GM23338 (cell line): ENCODE measurements at regions not wholly inside any gene's neighbourhood (a gene's known extent, or its start where the extent isn't known, plus 50 kb on each side); places are given as distances from the start of the nearest gene placed in this dataset.

Source experiments
- ATAC-seq: fragments of 200-7000 bp; cut with Tn5 transposase; 3 replicates; pipeline ENCODE4 v1.9.1; 2020
- DNase-seq: peaks from one replicate; pipeline ENCODE4 v3.0.0-alpha.2; 2015; ENCODE audit warnings: low spot score
- H2AFZ ChIP-seq: fragments of 200-600 bp; sonication (generic); 2 replicates; pipeline ENCODE4 v1.8.0; 2016; ENCODE audit warnings: antibody characterized with exemption, mild to moderate bottlenecking, moderate library complexity
- H3F3A ChIP-seq: fragments of 200-600 bp; sonication (generic); replicated peaks from 2 replicates; pipeline ENCODE4 v1.8.0; 2017; ENCODE audit warnings: antibody characterized with exemption, mixed run types, low read depth
- H3K27ac ChIP-seq: fragments of 200-600 bp; sonication (generic); 2 replicates; pipeline ENCODE4 v1.6.1; 2016; ENCODE audit warnings: low read depth
- H3K27me3 ChIP-seq: fragments of 200-600 bp; sonication (generic); 2 replicates; pipeline ENCODE4 v1.8.0; 2016; ENCODE audit warnings: mild to moderate bottlenecking, mixed run types, moderate library complexity; ENCODE audit not compliant: insufficient read depth
- H3K36me3 ChIP-seq: fragments of 200-600 bp; sonication (generic); 2 replicates; pipeline ENCODE4 v1.8.0; 2016; ENCODE audit warnings: mild to moderate bottlenecking; ENCODE audit not compliant: insufficient read depth
- H3K4me1 ChIP-seq: fragments of 200-600 bp; sonication (generic); 2 replicates; pipeline ENCODE4 v1.8.0; 2016; ENCODE audit warnings: mild to moderate bottlenecking, moderate library complexity; ENCODE audit not compliant: insufficient read depth
- H3K4me2 ChIP-seq: fragments of 200-600 bp; sonication (generic); 2 replicates; pipeline ENCODE4 v1.7.1; 2017; ENCODE audit warnings: mixed run types
- H3K4me3 ChIP-seq: fragments of 200-600 bp; sonication (generic); 2 replicates; pipeline ENCODE4 v1.6.1; 2016; ENCODE audit warnings: mixed run types
- H3K79me2 ChIP-seq: fragments of 200-600 bp; sonication (generic); replicated peaks from 2 replicates; pipeline ENCODE4 v1.8.0; 2017; ENCODE audit warnings: mild to moderate bottlenecking; ENCODE audit not compliant: insufficient read depth
- H3K9me2 ChIP-seq: fragments of 200-600 bp; sonication (generic); 2 replicates; pipeline ENCODE4 v1.8.0; 2017; ENCODE audit not compliant: insufficient read depth
- H4K20me1 ChIP-seq: fragments of 200-600 bp; sonication (generic); replicated peaks from 2 replicates; pipeline ENCODE4 v1.8.0; 2017; ENCODE audit warnings: mild to moderate bottlenecking; ENCODE audit not compliant: insufficient read depth
- H3K27ac Mint-ChIP-seq: 2 replicates; pipeline ENCODE4 v1.8.0; 2020; ENCODE audit warnings: inconsistent platforms, mild to moderate bottlenecking, moderate library complexity, mixed read lengths
- H3K27me3 Mint-ChIP-seq: 3 replicates; pipeline ENCODE4 v1.8.0; 2022; ENCODE audit warnings: low read depth, mild to moderate bottlenecking, moderate library complexity, mixed read lengths, inconsistent platforms; ENCODE audit not compliant: insufficient read depth, poor library complexity
- H3K36me3 Mint-ChIP-seq: 3 replicates; pipeline ENCODE4 v1.8.0; 2021; ENCODE audit warnings: low read depth, mild to moderate bottlenecking, inconsistent platforms, moderate library complexity, mixed read lengths
- H3K4me1 Mint-ChIP-seq: 3 replicates; pipeline ENCODE4 v1.8.0; 2020; ENCODE audit warnings: mild to moderate bottlenecking, inconsistent platforms, mixed read lengths
- H3K4me3 Mint-ChIP-seq: 3 replicates; pipeline ENCODE4 v1.8.0; 2021; ENCODE audit warnings: moderate library complexity, mild to moderate bottlenecking, inconsistent platforms, mixed read lengths
- H3K9me3 Mint-ChIP-seq: 3 replicates; pipeline ENCODE4 v1.8.0; 2020; ENCODE audit warnings: moderate library complexity, mild to moderate bottlenecking, inconsistent platforms, mixed read lengths
- CREB1 ChIP-seq: fragments of 250-450 bp; sonication (Bioruptor Pico); IDR thresholded peaks from 2 replicates; pipeline ENCODE4 v1.5.0; 2020; ENCODE audit warnings: low read depth, mild to moderate bottlenecking, moderate library complexity
- CTCF ChIP-seq, 2 experiments: fragments of 200-600 bp in 1 of 2; sonication (generic) in 1 of 2; conservative IDR thresholded peaks; 2 replicates each; pipeline versions ENCODE4 v1.5.1 to v1.6.1; 2016 to 2017; ENCODE audit warnings: antibody characterized with exemption in 2 of 2, low read depth in 2 of 2, mild to moderate bottlenecking in 2 of 2, moderate library complexity in 1 of 2
- EZH2 ChIP-seq: fragments of 200-600 bp; sonication (generic); IDR thresholded peaks from one replicate; pipeline ENCODE4 v1.8.0; 2017; ENCODE audit warnings: antibody characterized with exemption, mild to moderate bottlenecking, low read depth; ENCODE audit not compliant: unreplicated experiment
- EZH2phosphoT487 ChIP-seq: fragments of 200-600 bp; sonication (generic); IDR thresholded peaks from one replicate; pipeline ENCODE4 v1.8.1; 2018; ENCODE audit warnings: antibody characterized with exemption; ENCODE audit not compliant: unreplicated experiment
- JUNB ChIP-seq: IDR thresholded peaks from one replicate; pipeline ENCODE4 v1.6.1; 2016; ENCODE audit warnings: antibody characterized with exemption; ENCODE audit not compliant: unreplicated experiment
- NANOG ChIP-seq: IDR thresholded peaks from 2 replicates; pipeline ENCODE4 v1.6.1; 2016; ENCODE audit warnings: antibody characterized with exemption, borderline replicate concordance
- POLR2AphosphoS5 ChIP-seq: IDR thresholded peaks from 2 replicates; pipeline ENCODE4 v1.6.1; 2016; ENCODE audit warnings: antibody characterized with exemption, low read depth
- STAT1 ChIP-seq: IDR thresholded peaks from one replicate; pipeline ENCODE4 v1.6.1; 2016; ENCODE audit warnings: antibody characterized with exemption; ENCODE audit not compliant: unreplicated experiment
- ZNF114 ChIP-seq: fragments of 250-450 bp; sonication (Bioruptor Pico); IDR thresholded peaks from 2 replicates; pipeline ENCODE4 v1.5.0; 2020; ENCODE audit warnings: mild to moderate bottlenecking, moderate library complexity
- ZNF331 ChIP-seq: fragments of 250-450 bp; sonication (Bioruptor Pico); IDR thresholded peaks from 2 replicates; pipeline ENCODE4 v1.5.0; 2020; ENCODE audit warnings: low read depth, mild to moderate bottlenecking, moderate library complexity
- TF ChIP-seq, protein P1 (sequence below): IDR thresholded peaks from 2 replicates; pipeline ENCODE4 v1.6.1; 2016; ENCODE audit warnings: antibody characterized with exemption
- TF ChIP-seq, protein P2 (sequence below): IDR thresholded peaks from one replicate; pipeline ENCODE4 v1.6.1; 2018; ENCODE audit warnings: antibody characterized with exemption; ENCODE audit not compliant: unreplicated experiment
- TF ChIP-seq, protein P3 (sequence below): fragments of 250-450 bp; sonication (Bioruptor Pico); IDR thresholded peaks from 2 replicates; pipeline ENCODE4 v1.5.0; 2020; ENCODE audit warnings: mild to moderate bottlenecking, moderate library complexity

- no peak overlapping the region for H3K27ac Mint-ChIP-seq
- H3K27ac ChIP-seq = no peak overlapping the region
- no peaks in the 10 kb centered on the region for H3K27me3 ChIP-seq
- no peak overlapping the region for H3K4me2 ChIP-seq
- no peak overlapping the region for H3K4me3 Mint-ChIP-seq
- H3K36me3 ChIP-seq = no peaks in the 10 kb centered on the region
- no peaks in the 10 kb centered on the region; the same call in 1 of the 2 replicates for H3K4me1 ChIP-seq
- H3F3A ChIP-seq = no peaks in the 10 kb centered on the region
- TF ChIP-seq ZNF114 = no peak
- no peak for TF ChIP-seq POLR2AphosphoS5
- no peak for TF ChIP-seq CREB1 (CRISPR knock-in tag)
- TF ChIP-seq CTCF (conservative IDR thresholded peaks at IDR 0.05; ENCODE audit: low read depth in 2 of 2) = no peak
- TF ChIP-seq, protein P1, sequence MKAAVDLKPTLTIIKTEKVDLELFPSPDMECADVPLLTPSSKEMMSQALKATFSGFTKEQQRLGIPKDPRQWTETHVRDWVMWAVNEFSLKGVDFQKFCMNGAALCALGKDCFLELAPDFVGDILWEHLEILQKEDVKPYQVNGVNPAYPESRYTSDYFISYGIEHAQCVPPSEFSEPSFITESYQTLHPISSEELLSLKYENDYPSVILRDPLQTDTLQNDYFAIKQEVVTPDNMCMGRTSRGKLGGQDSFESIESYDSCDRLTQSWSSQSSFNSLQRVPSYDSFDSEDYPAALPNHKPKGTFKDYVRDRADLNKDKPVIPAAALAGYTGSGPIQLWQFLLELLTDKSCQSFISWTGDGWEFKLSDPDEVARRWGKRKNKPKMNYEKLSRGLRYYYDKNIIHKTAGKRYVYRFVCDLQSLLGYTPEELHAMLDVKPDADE = no peak
- no peak for TF ChIP-seq NANOG
- no peak for TF ChIP-seq JUNB
- TF ChIP-seq ZNF331 (CRISPR knock-in tag) = no peak
- TF ChIP-seq, protein P2, sequence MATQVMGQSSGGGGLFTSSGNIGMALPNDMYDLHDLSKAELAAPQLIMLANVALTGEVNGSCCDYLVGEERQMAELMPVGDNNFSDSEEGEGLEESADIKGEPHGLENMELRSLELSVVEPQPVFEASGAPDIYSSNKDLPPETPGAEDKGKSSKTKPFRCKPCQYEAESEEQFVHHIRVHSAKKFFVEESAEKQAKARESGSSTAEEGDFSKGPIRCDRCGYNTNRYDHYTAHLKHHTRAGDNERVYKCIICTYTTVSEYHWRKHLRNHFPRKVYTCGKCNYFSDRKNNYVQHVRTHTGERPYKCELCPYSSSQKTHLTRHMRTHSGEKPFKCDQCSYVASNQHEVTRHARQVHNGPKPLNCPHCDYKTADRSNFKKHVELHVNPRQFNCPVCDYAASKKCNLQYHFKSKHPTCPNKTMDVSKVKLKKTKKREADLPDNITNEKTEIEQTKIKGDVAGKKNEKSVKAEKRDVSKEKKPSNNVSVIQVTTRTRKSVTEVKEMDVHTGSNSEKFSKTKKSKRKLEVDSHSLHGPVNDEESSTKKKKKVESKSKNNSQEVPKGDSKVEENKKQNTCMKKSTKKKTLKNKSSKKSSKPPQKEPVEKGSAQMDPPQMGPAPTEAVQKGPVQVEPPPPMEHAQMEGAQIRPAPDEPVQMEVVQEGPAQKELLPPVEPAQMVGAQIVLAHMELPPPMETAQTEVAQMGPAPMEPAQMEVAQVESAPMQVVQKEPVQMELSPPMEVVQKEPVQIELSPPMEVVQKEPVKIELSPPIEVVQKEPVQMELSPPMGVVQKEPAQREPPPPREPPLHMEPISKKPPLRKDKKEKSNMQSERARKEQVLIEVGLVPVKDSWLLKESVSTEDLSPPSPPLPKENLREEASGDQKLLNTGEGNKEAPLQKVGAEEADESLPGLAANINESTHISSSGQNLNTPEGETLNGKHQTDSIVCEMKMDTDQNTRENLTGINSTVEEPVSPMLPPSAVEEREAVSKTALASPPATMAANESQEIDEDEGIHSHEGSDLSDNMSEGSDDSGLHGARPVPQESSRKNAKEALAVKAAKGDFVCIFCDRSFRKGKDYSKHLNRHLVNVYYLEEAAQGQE = no peak
- no peak for TF ChIP-seq EZH2phosphoT487
- TF ChIP-seq STAT1 = no peak
- no peak for TF ChIP-seq EZH2
- TF ChIP-seq, protein P3, sequence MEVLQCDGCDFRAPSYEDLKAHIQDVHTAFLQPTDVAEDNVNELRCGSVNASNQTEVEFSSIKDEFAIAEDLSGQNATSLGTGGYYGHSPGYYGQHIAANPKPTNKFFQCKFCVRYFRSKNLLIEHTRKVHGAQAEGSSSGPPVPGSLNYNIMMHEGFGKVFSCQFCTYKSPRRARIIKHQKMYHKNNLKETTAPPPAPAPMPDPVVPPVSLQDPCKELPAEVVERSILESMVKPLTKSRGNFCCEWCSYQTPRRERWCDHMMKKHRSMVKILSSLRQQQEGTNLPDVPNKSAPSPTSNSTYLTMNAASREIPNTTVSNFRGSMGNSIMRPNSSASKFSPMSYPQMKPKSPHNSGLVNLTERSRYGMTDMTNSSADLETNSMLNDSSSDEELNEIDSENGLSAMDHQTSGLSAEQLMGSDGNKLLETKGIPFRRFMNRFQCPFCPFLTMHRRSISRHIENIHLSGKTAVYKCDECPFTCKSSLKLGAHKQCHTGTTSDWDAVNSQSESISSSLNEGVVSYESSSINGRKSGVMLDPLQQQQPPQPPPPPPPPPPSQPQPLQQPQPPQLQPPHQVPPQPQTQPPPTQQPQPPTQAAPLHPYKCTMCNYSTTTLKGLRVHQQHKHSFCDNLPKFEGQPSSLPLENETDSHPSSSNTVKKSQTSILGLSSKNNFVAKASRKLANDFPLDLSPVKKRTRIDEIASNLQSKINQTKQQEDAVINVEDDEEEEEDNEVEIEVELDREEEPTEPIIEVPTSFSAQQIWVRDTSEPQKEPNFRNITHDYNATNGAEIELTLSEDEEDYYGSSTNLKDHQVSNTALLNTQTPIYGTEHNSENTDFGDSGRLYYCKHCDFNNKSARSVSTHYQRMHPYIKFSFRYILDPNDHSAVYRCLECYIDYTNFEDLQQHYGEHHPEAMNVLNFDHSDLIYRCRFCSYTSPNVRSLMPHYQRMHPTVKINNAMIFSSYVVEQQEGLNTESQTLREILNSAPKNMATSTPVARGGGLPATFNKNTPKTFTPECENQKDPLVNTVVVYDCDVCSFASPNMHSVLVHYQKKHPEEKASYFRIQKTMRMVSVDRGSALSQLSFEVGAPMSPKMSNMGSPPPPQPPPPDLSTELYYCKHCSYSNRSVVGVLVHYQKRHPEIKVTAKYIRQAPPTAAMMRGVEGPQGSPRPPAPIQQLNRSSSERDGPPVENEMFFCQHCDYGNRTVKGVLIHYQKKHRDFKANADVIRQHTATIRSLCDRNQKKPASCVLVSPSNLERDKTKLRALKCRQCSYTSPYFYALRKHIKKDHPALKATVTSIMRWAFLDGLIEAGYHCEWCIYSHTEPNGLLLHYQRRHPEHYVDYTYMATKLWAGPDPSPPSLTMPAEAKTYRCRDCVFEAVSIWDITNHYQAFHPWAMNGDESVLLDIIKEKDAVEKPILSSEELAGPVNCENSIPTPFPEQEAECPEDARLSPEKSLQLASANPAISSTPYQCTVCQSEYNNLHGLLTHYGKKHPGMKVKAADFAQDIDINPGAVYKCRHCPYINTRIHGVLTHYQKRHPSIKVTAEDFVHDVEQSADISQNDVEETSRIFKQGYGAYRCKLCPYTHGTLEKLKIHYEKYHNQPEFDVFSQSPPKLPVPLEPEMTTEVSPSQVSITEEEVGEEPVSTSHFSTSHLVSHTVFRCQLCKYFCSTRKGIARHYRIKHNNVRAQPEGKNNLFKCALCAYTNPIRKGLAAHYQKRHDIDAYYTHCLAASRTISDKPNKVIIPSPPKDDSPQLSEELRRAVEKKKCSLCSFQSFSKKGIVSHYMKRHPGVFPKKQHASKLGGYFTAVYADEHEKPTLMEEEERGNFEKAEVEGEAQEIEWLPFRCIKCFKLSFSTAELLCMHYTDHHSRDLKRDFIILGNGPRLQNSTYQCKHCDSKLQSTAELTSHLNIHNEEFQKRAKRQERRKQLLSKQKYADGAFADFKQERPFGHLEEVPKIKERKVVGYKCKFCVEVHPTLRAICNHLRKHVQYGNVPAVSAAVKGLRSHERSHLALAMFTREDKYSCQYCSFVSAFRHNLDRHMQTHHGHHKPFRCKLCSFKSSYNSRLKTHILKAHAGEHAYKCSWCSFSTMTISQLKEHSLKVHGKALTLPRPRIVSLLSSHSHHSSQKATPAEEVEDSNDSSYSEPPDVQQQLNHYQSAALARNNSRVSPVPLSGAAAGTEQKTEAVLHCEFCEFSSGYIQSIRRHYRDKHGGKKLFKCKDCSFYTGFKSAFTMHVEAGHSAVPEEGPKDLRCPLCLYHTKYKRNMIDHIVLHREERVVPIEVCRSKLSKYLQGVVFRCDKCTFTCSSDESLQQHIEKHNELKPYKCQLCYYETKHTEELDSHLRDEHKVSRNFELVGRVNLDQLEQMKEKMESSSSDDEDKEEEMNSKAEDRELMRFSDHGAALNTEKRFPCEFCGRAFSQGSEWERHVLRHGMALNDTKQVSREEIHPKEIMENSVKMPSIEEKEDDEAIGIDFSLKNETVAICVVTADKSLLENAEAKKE (CRISPR knock-in tag) = no peak
- H3K4me3 ChIP-seq = no peak overlapping the region
- H4K20me1 ChIP-seq = no peaks in the 10 kb centered on the region
- H3K9me3 Mint-ChIP-seq = no peaks in the 10 kb centered on the region; the same call in 1 of the 3 replicates
- H3K9me2 ChIP-seq = no peaks in the 10 kb centered on the region
- H3K4me1 Mint-ChIP-seq = no peaks in the 10 kb centered on the region; the same call in 2 of the 3 replicates
- H3K27me3 Mint-ChIP-seq = peaks cover 2% of the 10 kb centered on the region
- no peak for ATAC-seq
- no peaks in the 10 kb centered on the region for H3K79me2 ChIP-seq
- no peaks in the 10 kb centered on the region for H3K36me3 Mint-ChIP-seq
- DNase-seq = no peak
- H2AFZ ChIP-seq = no peak overlapping the region
These were observed 52.4 kb upstream of the RBFOX2 start for GRCh38 chr22:36081023-36081431.
